Medulla oblongata (tissue), 1 donor: ENCODE measurements at regions not wholly inside any gene's neighbourhood (a gene's known extent, or its start where the extent isn't known, plus 50 kb on each side); places are given as distances from the start of the nearest gene placed in this dataset.
"Not testable (repeated sequence)": the region's sequence is repeated elsewhere in the genome, so short reads cannot be mapped to it uniquely, and the experiment has no call there.

Experiments
- DNase-seq: peaks from one replicate; pipeline ENCODE4 v3.0.0-alpha.2; 2015; ENCODE audit errors: extremely low spot score

DNA sequence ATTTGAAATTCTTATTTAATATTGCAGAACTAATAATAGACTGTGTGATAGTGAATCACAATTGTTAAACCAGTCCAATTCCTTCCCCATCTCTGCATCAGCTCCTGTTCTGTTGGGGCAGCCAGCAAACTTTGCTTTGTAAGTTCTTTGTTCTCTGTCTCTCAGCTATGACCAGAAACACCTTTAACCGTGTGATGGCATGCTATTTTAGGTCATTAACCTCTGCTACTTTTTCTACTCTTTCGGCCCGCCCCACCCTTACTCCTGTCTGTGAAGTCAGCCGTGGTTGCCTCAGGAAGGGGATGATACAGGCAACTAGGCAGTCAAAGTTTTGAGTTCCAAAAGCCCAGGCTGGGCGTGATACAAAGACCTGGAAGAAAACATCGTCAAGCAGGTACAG is 51.3 kb upstream of the EGFL6 start:
- DNase-seq, result no peak

- DNase-seq, result no peak
These were observed 54.0 kb upstream of the EGFL6 start for GRCh38 chrX:13515211-13515930.

GRCh38 chrX:13511944-13512330 is 57.5 kb upstream of the EGFL6 start:
- no peak for DNase-seq

DNA sequence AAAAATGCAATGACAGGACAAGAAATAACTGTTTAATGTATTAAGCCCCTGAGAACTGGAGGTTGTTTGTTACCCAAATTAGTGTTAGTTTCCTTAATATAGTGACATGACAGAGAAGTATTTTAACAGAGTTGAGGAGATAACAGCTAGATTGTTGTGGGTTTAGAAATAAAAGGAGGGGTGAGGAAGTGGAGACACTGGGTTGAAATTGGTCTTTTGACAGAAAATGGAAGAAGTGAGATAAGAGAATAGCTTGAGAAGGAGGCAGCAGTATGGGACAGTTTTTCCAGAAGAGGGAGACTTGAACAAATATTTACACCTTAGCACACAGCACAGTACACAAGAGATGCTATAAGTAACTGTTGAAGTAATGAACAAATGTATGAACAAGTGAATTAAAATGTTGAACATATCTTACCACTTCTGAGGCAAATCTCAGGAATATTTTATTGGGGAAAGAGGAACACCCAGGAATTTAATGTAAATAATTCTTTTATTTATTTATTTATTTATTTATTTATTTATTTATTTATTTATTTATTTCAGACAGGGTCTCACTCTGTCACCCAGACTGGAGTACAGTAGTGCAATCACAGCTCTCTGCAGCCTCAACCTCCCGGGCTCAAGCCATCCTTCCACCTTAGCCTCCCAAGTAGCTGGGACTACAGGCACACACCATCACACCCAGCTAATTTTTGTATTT is 58.0 kb upstream of the EGFL6 start:
- no peak for DNase-seq

DNA sequence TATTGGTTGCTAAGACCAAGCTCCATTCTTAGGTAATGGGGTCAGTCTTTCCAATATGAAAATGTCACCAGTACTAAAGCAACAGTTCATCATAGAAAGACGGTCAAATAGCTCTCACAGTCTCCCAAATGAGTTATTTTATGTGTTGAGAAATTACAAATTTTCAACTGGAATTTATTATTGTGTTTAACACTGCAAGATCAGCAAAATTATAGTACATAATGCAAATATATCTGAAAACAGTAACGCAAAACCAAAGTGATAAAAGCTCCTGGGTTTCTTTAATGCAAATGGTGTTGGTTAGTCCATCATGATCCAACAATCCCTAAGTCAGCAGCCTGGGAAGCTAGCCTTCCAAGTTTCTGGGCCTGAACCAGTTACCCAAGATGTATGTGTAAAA is 61.5 kb upstream of the EGFL6 start:
- DNase-seq, result no peak

GRCh38 chrX:13506574-13506973 is 62.8 kb upstream of the EGFL6 start:
- DNase-seq, result peak; percentile 42

- DNase-seq, result no peak
These were observed 66.8 kb upstream of the EGFL6 start for GRCh38 chrX:13502590-13502989.

DNA sequence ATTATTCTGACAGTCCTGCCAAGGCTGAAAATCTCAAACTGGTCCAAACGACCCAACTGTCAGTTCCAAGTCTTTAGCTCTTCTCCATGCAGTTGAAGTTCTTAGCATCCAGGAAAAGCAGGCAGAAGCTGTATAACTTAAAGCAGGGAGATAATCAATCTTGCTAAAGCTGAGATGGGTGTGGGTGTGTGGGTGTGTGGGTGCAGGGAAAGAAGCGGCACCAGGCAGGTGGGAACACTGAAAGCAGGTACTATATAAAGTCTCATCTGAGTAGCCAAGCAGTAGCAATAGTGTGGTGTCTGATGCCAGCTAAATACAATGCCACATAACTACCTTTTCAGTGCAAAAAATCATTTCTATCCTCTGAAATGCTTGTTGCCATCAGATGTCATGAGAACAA is 69.7 kb upstream of the EGFL6 start:
- no peak for DNase-seq

DNA sequence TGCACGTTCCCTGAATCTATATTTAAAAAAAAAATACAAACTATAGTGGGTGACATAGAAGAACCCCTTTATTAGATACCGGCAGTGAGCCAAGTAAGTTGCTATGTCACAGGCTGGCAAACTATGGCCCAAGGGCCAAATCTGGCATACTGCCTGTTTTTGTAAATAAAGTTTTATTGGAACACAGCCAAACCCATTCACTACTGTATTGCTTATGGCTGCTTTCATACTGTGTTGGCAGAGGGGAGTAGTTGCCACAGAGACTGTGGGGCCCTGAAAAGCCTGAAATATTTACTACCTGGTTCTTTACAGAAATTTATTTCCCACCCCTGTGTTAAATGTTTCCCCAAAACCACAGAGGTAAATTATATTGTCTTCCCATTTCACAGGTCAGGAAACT is 71.2 kb upstream of the EGFL6 start:
- DNase-seq, result no peak

DNA sequence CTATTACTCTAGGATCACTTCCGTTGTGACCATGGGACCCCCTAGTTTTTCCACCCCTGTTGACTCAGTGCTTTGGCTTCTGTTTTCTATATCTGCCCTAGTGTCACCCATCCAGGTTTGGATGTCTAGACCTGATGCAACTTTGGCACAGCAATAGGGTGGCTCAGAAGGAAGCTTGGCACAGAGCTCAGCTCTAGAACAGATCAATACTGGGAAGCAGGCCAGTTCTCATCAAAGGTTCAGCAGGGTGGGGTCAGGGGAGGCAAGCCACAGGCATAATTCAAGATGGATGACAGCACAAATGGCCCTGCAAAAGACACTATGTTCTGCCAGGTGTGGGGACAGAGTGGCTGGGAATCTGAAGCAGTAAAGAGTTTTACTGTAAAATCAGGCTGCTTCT is 74.2 kb upstream of the EGFL6 start:
- DNase-seq, result no peak

DNA sequence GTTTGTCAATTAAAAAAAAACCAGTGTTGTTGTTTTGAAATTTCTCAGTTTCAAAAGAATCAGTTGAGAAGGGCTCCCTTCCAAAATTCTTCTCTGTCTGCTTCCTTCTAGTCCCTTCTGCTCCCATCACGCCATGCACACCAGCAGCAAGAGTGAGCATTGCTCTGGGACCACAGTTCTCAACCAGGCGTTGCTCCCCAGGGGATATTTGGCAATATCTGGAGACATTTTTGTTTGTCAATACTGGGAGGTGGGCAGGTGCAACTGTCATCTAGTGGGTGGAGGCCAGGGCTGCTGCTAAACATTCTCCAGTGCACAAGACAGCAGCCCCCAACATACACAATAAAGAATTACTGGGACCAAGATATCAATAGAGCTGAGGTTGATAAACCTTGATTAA is 74.8 kb upstream of the EGFL6 start:
- DNase-seq, result no peak

DNA sequence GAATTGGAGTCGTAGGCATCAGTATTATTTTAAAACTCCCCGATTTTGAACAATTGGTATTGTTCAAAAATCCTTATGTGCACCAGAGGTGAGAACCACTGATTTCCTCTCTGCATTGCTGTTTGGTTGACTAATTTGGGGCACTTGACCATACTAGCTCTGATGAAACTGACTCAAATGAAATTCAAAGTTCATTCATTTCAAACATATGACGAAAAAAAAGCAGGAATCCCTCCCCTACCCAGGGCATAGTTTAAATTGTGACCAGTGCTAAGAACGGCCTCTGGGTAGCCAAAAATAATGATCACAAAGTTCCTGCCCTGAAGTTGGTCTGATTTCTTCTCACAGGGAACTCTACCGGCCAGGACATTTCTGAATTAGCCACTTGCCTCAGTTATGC is 75.7 kb upstream of the EGFL6 start:
- no peak for DNase-seq

- no peak for DNase-seq
These were observed 77.1 kb upstream of the EGFL6 start for GRCh38 chrX:13492286-13492685.

DNA sequence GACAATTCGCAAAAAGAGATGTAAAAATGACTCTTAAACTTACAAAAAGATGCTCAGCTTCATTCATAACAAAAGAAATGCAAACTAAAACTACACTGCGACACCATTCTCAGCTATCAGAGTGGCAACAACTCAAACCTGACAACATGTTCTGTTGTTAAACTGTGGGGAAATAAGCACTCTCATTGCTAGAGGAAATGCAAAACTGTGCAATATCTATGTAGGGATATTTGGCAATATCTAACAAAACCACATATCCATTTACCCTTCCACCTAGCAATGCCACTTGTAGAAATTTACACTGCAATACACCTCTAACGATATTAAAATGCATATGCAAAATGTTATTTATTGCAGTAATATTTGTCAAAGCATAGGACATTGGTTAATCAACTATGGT is 78.3 kb upstream of the EGFL6 start:
- no peak for DNase-seq

GRCh38 chrX:13489454-13489853 is 79.9 kb upstream of the EGFL6 start:
- DNase-seq, result no peak

DNA sequence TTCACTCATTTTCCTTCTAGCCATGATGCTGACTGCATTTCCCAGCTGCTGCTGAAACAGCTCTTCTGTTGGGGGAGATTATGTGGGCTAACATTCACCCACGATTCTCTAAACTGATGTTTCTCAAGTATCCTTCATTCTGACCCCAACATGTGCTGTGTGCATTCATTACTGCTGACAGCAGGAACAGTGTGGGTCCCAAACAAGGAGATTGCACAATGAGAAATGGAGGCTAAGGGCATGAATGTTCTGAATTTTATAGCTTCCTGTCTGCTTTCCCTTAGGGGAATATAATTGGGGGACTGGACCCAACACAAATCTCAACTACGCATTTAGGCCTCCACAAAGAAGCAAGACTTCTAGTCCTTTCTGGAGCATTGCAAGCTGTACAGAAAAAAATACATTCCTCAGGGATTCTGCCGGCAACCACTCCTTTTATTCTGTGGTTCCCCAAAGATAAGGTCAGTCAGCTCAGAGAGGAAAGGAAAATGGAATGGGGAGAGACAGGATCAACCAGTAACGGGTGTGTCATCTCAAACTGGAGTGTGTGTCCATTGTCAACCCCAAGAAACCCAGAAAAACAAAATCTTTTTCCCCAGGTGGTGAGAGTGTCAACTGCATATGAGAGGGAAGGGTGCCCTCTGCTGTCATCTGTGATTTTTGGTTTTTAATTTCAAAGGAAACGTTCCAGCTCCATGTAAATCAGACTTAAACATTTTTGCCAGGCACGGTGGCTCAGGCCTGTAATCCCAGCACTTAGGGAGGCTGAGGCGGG is 81.5 kb upstream of the EGFL6 start:
- DNase-seq, result peak; percentile 70

GRCh38 chrX:13485167-13485566 is 84.2 kb upstream of the EGFL6 start:
- DNase-seq, result no peak

- DNase-seq, result no peak
These were observed 85.6 kb upstream of the EGFL6 start for GRCh38 chrX:13483773-13484172.

DNA sequence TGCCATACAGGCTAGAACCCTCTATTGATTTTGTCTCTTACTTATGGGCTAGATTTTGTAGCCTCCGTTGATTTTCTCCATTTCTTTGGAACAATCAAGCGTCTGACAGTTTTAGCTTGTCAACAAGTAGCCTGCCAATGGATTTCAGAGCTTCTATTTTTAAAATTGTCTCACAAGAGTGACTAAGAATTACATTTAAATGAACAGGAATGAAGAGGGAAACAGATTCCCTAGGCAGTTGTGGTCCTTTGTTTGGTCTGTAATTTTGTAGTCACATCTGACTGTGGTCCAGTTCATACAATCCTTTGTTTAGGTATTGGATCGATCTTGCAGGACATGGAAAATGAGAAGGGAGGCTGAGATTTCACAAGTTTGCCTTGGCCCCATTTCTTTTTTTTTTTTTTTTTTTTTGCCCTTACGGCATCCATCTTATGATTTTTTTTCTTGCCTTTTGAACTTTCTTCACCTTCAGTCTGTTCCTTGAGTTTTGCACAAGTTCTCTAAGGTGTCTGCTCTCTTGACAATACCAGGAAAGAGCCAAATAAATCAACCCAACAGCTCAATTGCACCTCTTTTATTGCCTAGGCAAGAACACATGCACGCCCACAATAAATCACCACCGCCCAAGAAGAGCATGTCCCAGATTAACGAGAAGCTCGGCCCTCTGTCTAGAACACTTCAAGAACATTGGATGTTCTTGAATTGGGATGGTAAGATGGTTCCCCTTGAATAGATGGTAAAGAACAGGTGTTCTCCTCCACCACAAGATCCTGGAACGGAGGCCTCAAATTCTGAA is 86.5 kb upstream of the EGFL6 start:
- no peak for DNase-seq

GRCh38 chrX:13480780-13481179 is 88.6 kb upstream of the EGFL6 start:
- not testable (repeated sequence) for DNase-seq

GRCh38 chrX:13479452-13479813 is 90.0 kb upstream of the EGFL6 start:
- no peak for DNase-seq
